ENCODE measurements at regions not wholly inside any gene's neighbourhood (a gene's known extent, or its start where the extent isn't known, plus 50 kb on each side); places are given as distances from the start of the nearest gene placed in this dataset.

GRCh38 chr5:3105172-3105571 is 353.7 kb upstream of the IRX2 start:
- TF ChIP-seq CTCF (IDR thresholded peaks at IDR 0.05) (no peak), POLR2A (IDR thresholded peaks at IDR 0.05) (no peak)

Data from body of pancreas (tissue), 4 donors.